HepG2 (cell line): ENCODE measurements at regions not wholly inside any gene's neighbourhood (a gene's known extent, or its start where the extent isn't known, plus 50 kb on each side); places are given as distances from the start of the nearest gene placed in this dataset.

Source experiments
- ATAC-seq: fragments of 200-7000 bp; cut with Tn5 transposase; 3 replicates; pipeline ENCODE4 v1.9.1; 2020; ENCODE audit warnings: mild to moderate bottlenecking, moderate library complexity
- BruUV-seq: library from RNA; stranded (reverse); fragments of 400-500 nt; replicated peaks from 2 replicates; lab custom pipeline; 2021; lab: Mats Ljungman, UMichigan
- CTCF ChIA-PET: fragments of 300-600 bp; formaldehyde crosslinking; extraction: SDS; loops from one replicate; lab custom pipeline; 2021; ENCODE audit warnings: low total read pairs, inconsistent platforms, low intra/inter-chr PET ratio; lab: Yijun Ruan, JAX
- POLR2A ChIA-PET: fragments of 350-600 bp; sonication (Branson Sonifier 250); formaldehyde crosslinking; loops from one replicate; lab custom pipeline; 2020; ENCODE audit warnings: antibody characterized with exemption, inconsistent platforms; lab: Yijun Ruan, JAX
- DNase-seq: peaks from one replicate; pipeline ENCODE4 v3.0.0-alpha.2; 2015; ENCODE audit warnings: low spot score
- FAIRE-seq: peaks from 3 replicates; lab custom pipeline; 2011; peaks lifted over from hg19 to GRCh38; lab: Jason Lieb, UNC
- H2AFZ ChIP-seq: one replicate; pipeline ENCODE4 v1.6.1; 2011; ENCODE audit warnings: low read length, inconsistent platforms
- H3K27ac ChIP-seq: fragments of 300-600 bp; 3 replicates; pipeline ENCODE4 v1.8.0; 2011; ENCODE audit warnings: mixed run types, mild to moderate bottlenecking, mixed read lengths, low read length, inconsistent platforms; ENCODE audit not compliant: insufficient read depth; ENCODE audit errors: extremely low read length
- H3K27me3 ChIP-seq, 2 experiments: fragments of 200-600 bp in 1 of 2; 2 replicates in 1 of 2; 3 replicates in 1 of 2; pipeline versions ENCODE4 v1.6.0 to v1.8.0; 2011; ENCODE audit warnings: low read length in 2 of 2, mild to moderate bottlenecking in 2 of 2, moderate library complexity in 2 of 2, inconsistent platforms in 1 of 2; ENCODE audit not compliant: insufficient read depth in 2 of 2, control insufficient read depth in 1 of 2
- H3K36me3 ChIP-seq, 2 experiments: fragments of 200-600 bp in 1 of 2; replicated peaks in 1 of 2; 2 replicates in 1 of 2; 3 replicates in 1 of 2; pipeline versions ENCODE4 v1.5.1 to v1.8.0; 2011; ENCODE audit warnings: low read length in 2 of 2, inconsistent platforms in 1 of 2; ENCODE audit not compliant: insufficient read depth in 2 of 2, control insufficient read depth in 1 of 2
- H3K4me1 ChIP-seq: 2 replicates; pipeline ENCODE4 v1.5.1; 2012; ENCODE audit warnings: low read length, inconsistent platforms; ENCODE audit not compliant: insufficient read depth
- H3K4me2 ChIP-seq: 2 replicates; pipeline ENCODE4 v1.6.0; 2011; ENCODE audit warnings: low read depth, low read length, inconsistent platforms
- H3K4me3 ChIP-seq, 3 experiments: fragments of 200-600 bp in 1 of 3; sonication (generic), shearing (Covaris generic) in 1 of 3; replicated peaks in 1 of 3; 2 replicates each; pipeline ENCODE4 v1.5.1; 2011 to 2016; ENCODE audit warnings: low read length in 3 of 3, inconsistent platforms in 2 of 3, low read depth in 2 of 3, mild to moderate bottlenecking in 2 of 3, control low read depth in 1 of 3, mixed read lengths in 1 of 3; ENCODE audit not compliant: insufficient read depth in 1 of 3
- H3K79me2 ChIP-seq: one replicate; pipeline ENCODE4 v1.6.1; 2011; ENCODE audit warnings: low read length, inconsistent platforms; ENCODE audit not compliant: insufficient read depth
- H3K9ac ChIP-seq: 2 replicates; pipeline ENCODE4 v1.6.0; 2011; ENCODE audit warnings: mild to moderate bottlenecking, low read depth, low read length, inconsistent platforms; ENCODE audit not compliant: insufficient read depth
- H3K9me3 ChIP-seq: 2 replicates; pipeline ENCODE4 v1.5.1; 2012; ENCODE audit warnings: mild to moderate bottlenecking, low read length
- H4K20me1 ChIP-seq: 2 replicates; pipeline ENCODE4 v1.6.0; 2011; ENCODE audit warnings: inconsistent platforms, mild to moderate bottlenecking, low read length, moderate library complexity; ENCODE audit not compliant: insufficient read depth
- DMTF1 ChIP-seq: sonication (generic); formaldehyde crosslinking; IDR thresholded peaks from 2 replicates; pipeline ENCODE4 v1.4.0; 2020; ENCODE audit warnings: mild to moderate bottlenecking, missing genetic modification reagents
- FOXA1 ChIP-seq, 2 experiments: fragments of 450-650 bp in 1 of 2; sonication (generic) in 1 of 2; formaldehyde crosslinking in 1 of 2; IDR thresholded peaks; 2 replicates each; pipeline versions ENCODE4 v1.4.0 to v1.6.1; 2016 to 2020; ENCODE audit warnings: missing genetic modification reagents in 1 of 2
- KDM1A ChIP-seq: IDR thresholded peaks from 2 replicates; pipeline ENCODE4 v1.6.1; 2016; ENCODE audit warnings: missing compliant biosample characterization
- KLF9 ChIP-seq: IDR thresholded peaks from 2 replicates; pipeline ENCODE4 v1.6.1; 2016; ENCODE audit warnings: low read depth
- MTERF4 ChIP-seq: sonication (generic); formaldehyde crosslinking; IDR thresholded peaks from 2 replicates; pipeline ENCODE4 v1.8.0; 2023; ENCODE audit warnings: mild to moderate bottlenecking, missing genetic modification reagents
- PAX8 ChIP-seq: sonication (generic); formaldehyde crosslinking; IDR thresholded peaks from 2 replicates; pipeline ENCODE4 v1.8.0; 2022; ENCODE audit warnings: mild to moderate bottlenecking, missing genetic modification reagents, borderline replicate concordance
- PHF8 ChIP-seq: sonication (generic); formaldehyde crosslinking; IDR thresholded peaks from 2 replicates; pipeline ENCODE4 v1.5.0; 2020; ENCODE audit warnings: missing genetic modification reagents
- RFX1 ChIP-seq: fragments of 450-650 bp; IDR thresholded peaks from 2 replicates; pipeline ENCODE4 v1.6.1; 2017
- ZNF225 ChIP-seq: sonication (generic); formaldehyde crosslinking; IDR thresholded peaks from 2 replicates; pipeline ENCODE4 v1.4.0; 2020; ENCODE audit warnings: mild to moderate bottlenecking, missing genetic modification reagents
- WGBS: methylation state at CpG from one replicate; pipeline ENCODE4 v1.1.6; 2017; ENCODE audit warnings: low lambda C conversion rate; 5-methylcytosine and 5-hydroxymethylcytosine counted together
- in situ Hi-C: cut with HindIII; loops from 2 replicates; pipeline ENCODE4 v1.10.0; 2017; ENCODE audit warnings: low pct_unique_long_range_greater_than_20kb; ENCODE audit not compliant: extremely low pct_ligation_motif_present
- intact Hi-C: fragments of 100-400 bp; cut with micrococcal nuclease; formaldehyde crosslinking; loops from one replicate; pipeline ENCODE4 v1.10.0; 2022; ENCODE audit not compliant: unreplicated experiment

GRCh38 chr2:161048317-161048716, 111.9 kb upstream of the TANK start:
- no peak for ATAC-seq
- Histone ChIP-seq H3K4me1 (no peaks in the 10 kb centered on the region), H3K9me3 (no peaks in the 10 kb centered on the region), H3K27me3 (no peaks in the 10 kb centered on the region), H3K4me2 (no peak overlapping the region), H3K9ac (no peak overlapping the region), H3K4me3 (no peak overlapping the region), H2AFZ (no peak overlapping the region), H3K79me2 (no peaks in the 10 kb centered on the region), H3K27ac (no peak overlapping the region), H4K20me1 (no peaks in the 10 kb centered on the region), H3K36me3 (no peaks in the 10 kb centered on the region)
- 32% methylated on average over 3 of the region's 3 CpGs for WGBS
- no peak for FAIRE-seq
- intact Hi-C loops = no loop called here
- BruUV-seq = no TSS peak
- in situ Hi-C loops = no loop called here
- no peak for DNase-seq
- TF ChIP-seq PHF8 = no peak
- TF ChIP-seq DMTF1 (CRISPR knock-in tag) = no peak
- TF ChIP-seq MTERF4 (CRISPR knock-in tag) = no peak
- TF ChIP-seq FOXA1 (IDR thresholded peaks at IDR 0.05) = no peak
- TF ChIP-seq FOXA1 (CRISPR knock-in tag; IDR thresholded peaks at IDR 0.05) = no peak
- TF ChIP-seq KDM1A (CRISPR knock-in tag) = no peak
- no peak for TF ChIP-seq KLF9
- no peak for TF ChIP-seq ZNF225 (CRISPR knock-in tag)
- no peak for TF ChIP-seq RFX1
- TF ChIP-seq PAX8 (CRISPR knock-in tag) = no peak
- POLR2A ChIA-PET = no interaction called here
- CTCF ChIA-PET = no interaction called here
